Loucy (cell line): ENCODE measurements at regions not wholly inside any gene's neighbourhood (a gene's known extent, or its start where the extent isn't known, plus 50 kb on each side); places are given as distances from the start of the nearest gene placed in this dataset.

Experiments used
- H2AFZ ChIP-seq: fragments of 200-600 bp; sonication (generic); 2 replicates; pipeline ENCODE4 v1.6.0; 2016; ENCODE audit warnings: antibody characterized with exemption, mild to moderate bottlenecking, low read length, moderate library complexity
- H3F3A ChIP-seq: fragments of 200-600 bp; 2 replicates; pipeline ENCODE4 v1.6.0; 2016; ENCODE audit warnings: antibody characterized with exemption, low read depth, mild to moderate bottlenecking
- H3K27me3 ChIP-seq: fragments of 200-600 bp; sonication (generic); 2 replicates; pipeline ENCODE4 v1.6.1; 2014; ENCODE audit warnings: low read length, mild to moderate bottlenecking; ENCODE audit not compliant: insufficient read depth, poor library complexity, severe bottlenecking
- H3K36me3 ChIP-seq: fragments of 200-600 bp; sonication (generic); 2 replicates; pipeline ENCODE4 v1.6.1; 2016; ENCODE audit warnings: low read length; ENCODE audit not compliant: insufficient read depth
- H3K4me1 ChIP-seq: fragments of 200-600 bp; sonication (generic); 2 replicates; pipeline ENCODE4 v1.5.1; 2014; ENCODE audit warnings: low read length, mild to moderate bottlenecking; ENCODE audit not compliant: insufficient read depth, poor library complexity, severe bottlenecking
- H3K4me2 ChIP-seq: fragments of 200-600 bp; sonication (generic); 2 replicates; pipeline ENCODE4 v1.6.0; 2014; ENCODE audit warnings: antibody characterized with exemption, low read length, low read depth, mild to moderate bottlenecking; ENCODE audit not compliant: poor library complexity, severe bottlenecking
- H3K4me3 ChIP-seq: fragments of 200-600 bp; sonication (generic); 2 replicates; pipeline ENCODE4 v1.5.1; 2014; ENCODE audit warnings: low read length, mild to moderate bottlenecking, mixed read lengths; ENCODE audit not compliant: poor library complexity, severe bottlenecking
- H3K79me2 ChIP-seq: fragments of 200-600 bp; sonication (generic); 2 replicates; pipeline ENCODE4 v1.6.1; 2014; ENCODE audit warnings: low read length; ENCODE audit not compliant: insufficient read depth
- H3K9ac ChIP-seq: fragments of 200-600 bp; sonication (generic); 2 replicates; pipeline ENCODE4 v1.6.0; 2014; ENCODE audit warnings: mild to moderate bottlenecking, low read depth, low read length, moderate library complexity; ENCODE audit not compliant: poor library complexity, severe bottlenecking
- H3K9me2 ChIP-seq: fragments of 200-600 bp; sonication (generic); replicated peaks from 2 replicates; pipeline ENCODE4 v1.6.1; 2016; ENCODE audit warnings: low read depth, low read length, mixed read lengths
- H3K9me3 ChIP-seq: fragments of 200-600 bp; sonication (generic); 2 replicates; pipeline ENCODE4 v1.6.1; 2014; ENCODE audit warnings: mild to moderate bottlenecking, antibody characterized with exemption, low read length, low read depth; ENCODE audit not compliant: insufficient read depth
- H4K20me1 ChIP-seq: fragments of 200-600 bp; sonication (generic); 2 replicates; pipeline ENCODE4 v1.6.0; 2014; ENCODE audit warnings: antibody characterized with exemption, low read length, mild to moderate bottlenecking; ENCODE audit not compliant: insufficient read depth, poor library complexity, severe bottlenecking
- CTCF ChIP-seq: fragments of 200-600 bp; sonication (generic); conservative IDR thresholded peaks from 2 replicates; pipeline ENCODE4 v1.5.1; 2014; ENCODE audit warnings: mild to moderate bottlenecking, antibody characterized with exemption, low read length
- EZH2phosphoT487 ChIP-seq: fragments of 200-600 bp; IDR thresholded peaks from 2 replicates; pipeline ENCODE4 v1.6.1; 2018; ENCODE audit warnings: antibody characterized with exemption, mild to moderate bottlenecking, moderate library complexity, borderline replicate concordance

GRCh38 chr14:65900164-65900563 is 487.6 kb downstream of the FUT8 start:
- Histone ChIP-seq H3F3A (no peaks in the 10 kb centered on the region), H3K4me2 (no peak overlapping the region), H2AFZ (no peak overlapping the region), H4K20me1 (no peaks in the 10 kb centered on the region), H3K4me1 (no peaks in the 10 kb centered on the region), H3K9me2 (no peaks in the 10 kb centered on the region), H3K79me2 (no peaks in the 10 kb centered on the region), H3K9me3 (peaks cover 10% of the 10 kb centered on the region; the same call in 1 of the 2 replicates), H3K36me3 (no peaks in the 10 kb centered on the region), H3K27me3 (no peaks in the 10 kb centered on the region), H3K9ac (no peak overlapping the region), H3K4me3 (no peak overlapping the region)
- TF ChIP-seq CTCF: no peak
- no peak for TF ChIP-seq EZH2phosphoT487

- no peaks in the 10 kb centered on the region for H4K20me1 ChIP-seq
- H3K4me2 ChIP-seq: no peak overlapping the region
- H3K4me3 ChIP-seq: no peak overlapping the region
- no peak overlapping the region for H3K9ac ChIP-seq
- no peaks in the 10 kb centered on the region for H3F3A ChIP-seq
- peaks cover 10% of the 10 kb centered on the region; the same call in 1 of the 2 replicates for H3K9me3 ChIP-seq
- H2AFZ ChIP-seq: no peak overlapping the region
- no peaks in the 10 kb centered on the region for H3K79me2 ChIP-seq
- H3K4me1 ChIP-seq: no peaks in the 10 kb centered on the region
- H3K36me3 ChIP-seq: no peaks in the 10 kb centered on the region
- no peak for TF ChIP-seq EZH2phosphoT487
- no peaks in the 10 kb centered on the region for H3K9me2 ChIP-seq
- H3K27me3 ChIP-seq: no peaks in the 10 kb centered on the region
Observed at GRCh38 chr14:65901595-65901994, 489.1 kb downstream of the FUT8 start.

GRCh38 chr14:65904988-65905387 is 492.5 kb downstream of the FUT8 start:
- no peaks in the 10 kb centered on the region for H3K4me1 ChIP-seq
- no peak overlapping the region for H3K4me2 ChIP-seq
- H3F3A ChIP-seq: no peaks in the 10 kb centered on the region
- no peaks in the 10 kb centered on the region for H3K79me2 ChIP-seq
- H3K9ac ChIP-seq: no peak overlapping the region
- H3K9me3 ChIP-seq: peaks cover 7% of the 10 kb centered on the region; the same call in 1 of the 2 replicates
- no peak overlapping the region for H3K4me3 ChIP-seq
- no peak for TF ChIP-seq EZH2phosphoT487
- no peak for TF ChIP-seq CTCF
- no peaks in the 10 kb centered on the region for H3K36me3 ChIP-seq
- H3K9me2 ChIP-seq: no peaks in the 10 kb centered on the region
- no peaks in the 10 kb centered on the region for H4K20me1 ChIP-seq
- H3K27me3 ChIP-seq: no peaks in the 10 kb centered on the region
- H2AFZ ChIP-seq: no peak overlapping the region

GRCh38 chr14:65906344-65906743 is 493.8 kb downstream of the FUT8 start:
- Histone ChIP-seq H2AFZ (no peak overlapping the region), H3K36me3 (no peaks in the 10 kb centered on the region), H3F3A (no peaks in the 10 kb centered on the region), H3K4me3 (no peak overlapping the region), H3K79me2 (no peaks in the 10 kb centered on the region), H3K4me2 (no peak overlapping the region), H3K9me2 (no peaks in the 10 kb centered on the region), H3K9me3 (peaks cover 3% of the 10 kb centered on the region; the same call in 1 of the 2 replicates), H3K9ac (no peak overlapping the region), H4K20me1 (no peaks in the 10 kb centered on the region), H3K27me3 (no peaks in the 10 kb centered on the region), H3K4me1 (peaks cover 9% of the 10 kb centered on the region)
- no peak for TF ChIP-seq EZH2phosphoT487
- no peak for TF ChIP-seq CTCF
